Common myeloid progenitor, CD34-positive (primary cell): ENCODE measurements at regions not wholly inside any gene's neighbourhood (a gene's known extent, or its start where the extent isn't known, plus 50 kb on each side); places are given as distances from the start of the nearest gene placed in this dataset.

Experiments
- CTCF ChIA-PET: fragments of 350-600 bp; sonication (Branson Sonifier 250); formaldehyde crosslinking; loops from one replicate; lab custom pipeline; 2021; ENCODE audit warnings: antibody characterized with exemption; lab: Charles Lee
- POLR2A ChIA-PET: fragments of 350-600 bp; sonication (Branson Sonifier 250); formaldehyde crosslinking; loops from one replicate; lab custom pipeline; 2021; ENCODE audit warnings: antibody characterized with exemption; lab: Charles Lee
- DNase-seq, 3 donors: peaks; one replicate each; pipeline versions ENCODE4 v3.0.0 to v3.0.0-alpha.2; 2013
- H3K27ac ChIP-seq, 2 experiments: 1 replicate in 1 of 2; 2 replicates in 1 of 2; pipeline ENCODE4 v1.7.0; 2013; ENCODE audit warnings: inconsistent platforms in 2 of 2, low read length in 2 of 2, mild to moderate bottlenecking in 2 of 2, low read depth in 1 of 2, moderate library complexity in 1 of 2; ENCODE audit not compliant: severe bottlenecking in 2 of 2, insufficient read depth in 1 of 2, poor library complexity in 1 of 2
- H3K27me3 ChIP-seq, 5 experiments: replicated peaks in 2 of 5; 1 replicate in 3 of 5; 2 replicates in 2 of 5; pipeline versions ENCODE4 v1.6.1 to v1.7.0; 2013; ENCODE audit warnings: low read length in 4 of 5, mild to moderate bottlenecking in 2 of 5, moderate library complexity in 2 of 5, inconsistent platforms in 1 of 5; ENCODE audit not compliant: insufficient read depth in 5 of 5, control insufficient read depth in 4 of 5
- H3K36me3 ChIP-seq, 4 experiments: 1 replicate in 2 of 4; 2 replicates in 2 of 4; pipeline versions ENCODE4 v1.6.1 to v1.7.0; 2013; ENCODE audit warnings: low read length in 3 of 4, control low read depth in 1 of 4, mild to moderate bottlenecking in 1 of 4; ENCODE audit not compliant: control insufficient read depth in 4 of 4, insufficient read depth in 4 of 4
- H3K4me1 ChIP-seq, 4 experiments: 1 replicate in 3 of 4; 2 replicates in 1 of 4; pipeline versions ENCODE4 v1.6.1 to v1.7.1; 2013; ENCODE audit warnings: low read length in 3 of 4, mild to moderate bottlenecking in 3 of 4, control low read depth in 1 of 4, inconsistent platforms in 1 of 4, moderate library complexity in 1 of 4; ENCODE audit not compliant: control insufficient read depth in 4 of 4, insufficient read depth in 4 of 4; ENCODE audit errors: control extremely low read depth in 1 of 4
- H3K4me3 ChIP-seq, 7 experiments: 1 replicate in 4 of 7; 2 replicates in 3 of 7; pipeline versions ENCODE4 v1.5.1 to v1.7.0; 2013; ENCODE audit warnings: mild to moderate bottlenecking in 7 of 7, low read length in 6 of 7, moderate library complexity in 6 of 7, inconsistent platforms in 2 of 7, low read depth in 2 of 7, control low read depth in 1 of 7; ENCODE audit not compliant: insufficient read depth in 4 of 7, control insufficient read depth in 1 of 7; ENCODE audit errors: extremely low read depth in 1 of 7
- H3K9me3 ChIP-seq, 5 experiments: 1 replicate in 4 of 5; 2 replicates in 1 of 5; pipeline versions ENCODE4 v1.6.1 to v1.7.1; 2013; ENCODE audit warnings: low read length in 4 of 5, mild to moderate bottlenecking in 2 of 5, inconsistent platforms in 1 of 5, low read depth in 1 of 5, moderate library complexity in 1 of 5; ENCODE audit not compliant: control insufficient read depth in 4 of 5, insufficient read depth in 2 of 5; ENCODE audit errors: control extremely low read depth in 1 of 5
- WGBS: methylation state at CpG from one replicate; pipeline ENCODE4 v1.1.5; 2013; ENCODE audit not compliant: insufficient coverage; 5-methylcytosine and 5-hydroxymethylcytosine counted together

- WGBS = 60% methylated on average over 1 of the region's 3 CpGs
- no peak overlapping the region for H3K27ac ChIP-seq
- POLR2A ChIA-PET = no interaction called here
- CTCF ChIA-PET = interaction anchor here (0.6 kb wide), 1 partner anchor 135 kb away, joined by 3 read pairs; no protein-coding TSS in a partner anchor
- no peaks in the 10 kb centered on the region for H3K9me3 ChIP-seq
- H3K36me3 ChIP-seq = no peaks in the 10 kb centered on the region
- DNase-seq = no peak
- H3K4me1 ChIP-seq = no peaks in the 10 kb centered on the region
- no peaks in the 10 kb centered on the region for H3K27me3 ChIP-seq
- H3K4me3 ChIP-seq = no peak overlapping the region
Measured at GRCh38 chr5:93022211-93022610, 558.8 kb downstream of the NR2F1-AS1 start.

- H3K27ac ChIP-seq = no peak overlapping the region
- ChIA-PET POLR2A (no interaction called here), CTCF (no interaction called here)
- DNase-seq = no peak
- WGBS = 100% methylated on average over 1 of the region's 2 CpGs
- H3K27me3 ChIP-seq = no peaks in the 10 kb centered on the region
- H3K4me1 ChIP-seq = no peaks in the 10 kb centered on the region
- no peaks in the 10 kb centered on the region for H3K9me3 ChIP-seq
- no peak overlapping the region for H3K4me3 ChIP-seq
- H3K36me3 ChIP-seq = no peaks in the 10 kb centered on the region
Measured at GRCh38 chr5:93019896-93020295, 561.1 kb downstream of the NR2F1-AS1 start.

- Histone ChIP-seq H3K27me3 (no peaks in the 10 kb centered on the region), H3K36me3 (no peaks in the 10 kb centered on the region), H3K4me1 (no peaks in the 10 kb centered on the region), H3K9me3 (no peaks in the 10 kb centered on the region), H3K27ac (no peak overlapping the region), H3K4me3 (no peak overlapping the region)
- no peak for DNase-seq
- ChIA-PET POLR2A (no interaction called here), CTCF (no interaction called here)
Measured at GRCh38 chr5:93018461-93018860, 562.6 kb downstream of the NR2F1-AS1 start.

- DNase-seq = no peak
- 86% methylated on average over 2 of the region's 2 CpGs for WGBS
- H3K27me3 ChIP-seq = no peaks in the 10 kb centered on the region
- H3K4me1 ChIP-seq = no peaks in the 10 kb centered on the region
- H3K4me3 ChIP-seq = no peak overlapping the region
- ChIA-PET POLR2A (interaction anchor here (0.6 kb wide), 1 partner anchor 251 kb away, joined by 3 read pairs; no protein-coding TSS in a partner anchor), CTCF (no interaction called here)
- H3K36me3 ChIP-seq = no peaks in the 10 kb centered on the region
- no peak overlapping the region for H3K27ac ChIP-seq
- H3K9me3 ChIP-seq = no peaks in the 10 kb centered on the region
Measured at GRCh38 chr5:93017849-93018248, 563.2 kb downstream of the NR2F1-AS1 start.

GRCh38 chr5:93017376-93017775, 563.6 kb downstream of the NR2F1-AS1 start:
- no peaks in the 10 kb centered on the region for H3K27me3 ChIP-seq
- no peak overlapping the region for H3K4me3 ChIP-seq
- H3K4me1 ChIP-seq = no peaks in the 10 kb centered on the region
- POLR2A ChIA-PET = interaction anchor here (0.6 kb wide), 1 partner anchor 252 kb away, joined by 3 read pairs; no protein-coding TSS in a partner anchor
- H3K27ac ChIP-seq = no peak overlapping the region
- H3K36me3 ChIP-seq = no peaks in the 10 kb centered on the region
- no peaks in the 10 kb centered on the region for H3K9me3 ChIP-seq
- CTCF ChIA-PET = no interaction called here
- no peak for DNase-seq
- WGBS = no CpG with 5 or more reads among the region's 1 CpG

GRCh38 chr5:93010616-93011015, 570.4 kb downstream of the NR2F1-AS1 start:
- no peak overlapping the region for H3K27ac ChIP-seq

GRCh38 chr5:93010037-93010436, 571.0 kb downstream of the NR2F1-AS1 start:
- ChIA-PET POLR2A (no interaction called here), CTCF (no interaction called here)
- no peak overlapping the region for H3K4me3 ChIP-seq
- H3K27me3 ChIP-seq = no peaks in the 10 kb centered on the region
- no peaks in the 10 kb centered on the region for H3K36me3 ChIP-seq
- 100% methylated on average over 1 of the region's 2 CpGs for WGBS
- H3K4me1 ChIP-seq = no peaks in the 10 kb centered on the region
- H3K27ac ChIP-seq = no peak overlapping the region
- DNase-seq = no peak
- H3K9me3 ChIP-seq = no peaks in the 10 kb centered on the region

More at GRCh38 chr5:93010616-93011015, 570.4 kb downstream of the NR2F1-AS1 start:
- no peaks in the 10 kb centered on the region for H3K36me3 ChIP-seq
- no peak overlapping the region for H3K4me3 ChIP-seq
- no peak for DNase-seq
- WGBS = 100% methylated on average over 1 of the region's 1 CpG
- no peaks in the 10 kb centered on the region for H3K4me1 ChIP-seq
- ChIA-PET POLR2A (no interaction called here), CTCF (no interaction called here)
- H3K27me3 ChIP-seq = no peaks in the 10 kb centered on the region
- no peaks in the 10 kb centered on the region for H3K9me3 ChIP-seq
